Uterus (tissue), 3 donors: ENCODE measurements at regions not wholly inside any gene's neighbourhood (a gene's known extent, or its start where the extent isn't known, plus 50 kb on each side); places are given as distances from the start of the nearest gene placed in this dataset.

Experiments
- DNase-seq, 2 donors: peaks; one replicate each; pipeline ENCODE4 v3.0.0-alpha.2; 2019 to 2020
- H3K27ac ChIP-seq, 2 donors: fragments of 200-600 bp; sonication (generic); 1 replicate in 1 of 2; 2 replicates in 1 of 2; pipeline ENCODE4 v1.5.1; 2016 to 2018
- H3K27me3 ChIP-seq, 2 donors: fragments of 200-600 bp; sonication (generic); one replicate each; pipeline ENCODE4 v1.5.1; 2018 to 2019; ENCODE audit warnings: control low read depth in 1 of 2
- H3K36me3 ChIP-seq, 2 donors: fragments of 200-600 bp; sonication (generic); one replicate each; pipeline ENCODE4 v1.5.1; 2019; ENCODE audit warnings: control low read depth in 1 of 2
- H3K4me1 ChIP-seq, 2 donors: fragments of 200-600 bp; sonication (generic); one replicate each; pipeline ENCODE4 v1.5.1; 2018 to 2019; ENCODE audit warnings: control low read depth in 1 of 2
- H3K4me3 ChIP-seq, 2 donors: fragments of 200-600 bp; sonication (generic); 1 replicate in 1 of 2; 2 replicates in 1 of 2; pipeline ENCODE4 v1.5.1; 2018 to 2019; ENCODE audit warnings: mild to moderate bottlenecking in 1 of 2
- H3K9me3 ChIP-seq, 2 donors: fragments of 200-600 bp; sonication (generic); one replicate each; pipeline ENCODE4 v1.5.1; 2019; ENCODE audit warnings: control low read depth in 1 of 2
- POLR2A ChIP-seq, 2 donors: fragments of 450-650 bp; IDR thresholded peaks; one replicate each; pipeline ENCODE4 v1.6.1; 2016; ENCODE audit warnings: antibody characterized with exemption in 2 of 2, mild to moderate bottlenecking in 1 of 2, moderate library complexity in 1 of 2
- intact Hi-C: fragments of 100-400 bp; cut with DNase I; formaldehyde crosslinking; loops from one replicate; pipeline ENCODE4 v1.15.1; 2023; ENCODE audit warnings: low total_unique reads
- TF ChIP-seq, protein P1 (sequence below), 4 experiments: fragments of 200-600 bp in 2 of 4; fragments of 450-650 bp in 2 of 4; sonication (generic) in 2 of 4; IDR thresholded peaks; one replicate each; pipeline ENCODE4 v1.5.1; 2016 to 2019; ENCODE audit warnings: antibody characterized with exemption in 4 of 4, mild to moderate bottlenecking in 2 of 4, moderate library complexity in 1 of 4
- donor health status: DM: yes; HTN: yes; CAD: no.

DNA sequence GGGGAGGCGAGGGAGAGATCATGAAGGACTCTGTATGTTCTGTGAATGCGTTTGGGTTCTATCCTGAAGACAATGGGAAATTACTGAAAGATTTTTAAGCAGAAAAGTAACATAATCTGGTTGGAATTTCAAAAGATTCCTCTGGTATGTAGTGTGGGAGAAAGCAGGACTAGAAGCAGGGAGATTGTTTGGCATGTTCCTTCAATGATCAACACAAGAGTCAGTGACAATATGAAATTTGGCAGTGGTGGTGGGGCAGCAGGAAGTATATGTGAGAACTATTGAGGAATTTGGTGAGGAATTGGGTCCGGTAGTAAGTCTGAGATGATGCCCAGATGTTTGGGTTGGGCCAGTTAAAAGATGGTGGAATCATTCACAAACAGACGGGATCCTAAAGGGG, 348.7 kb downstream of the CD83 start:
- Histone ChIP-seq H3K4me1 (no peaks in the 10 kb centered on the region), H3K36me3 (no peaks in the 10 kb centered on the region), H3K27me3 (no peaks in the 10 kb centered on the region), H3K9me3 (no peaks in the 10 kb centered on the region), H3K4me3 (no peak overlapping the region), H3K27ac (no peak overlapping the region)
- TF ChIP-seq POLR2A (IDR thresholded peaks at IDR 0.05), result no peak
- TF ChIP-seq, protein P1, sequence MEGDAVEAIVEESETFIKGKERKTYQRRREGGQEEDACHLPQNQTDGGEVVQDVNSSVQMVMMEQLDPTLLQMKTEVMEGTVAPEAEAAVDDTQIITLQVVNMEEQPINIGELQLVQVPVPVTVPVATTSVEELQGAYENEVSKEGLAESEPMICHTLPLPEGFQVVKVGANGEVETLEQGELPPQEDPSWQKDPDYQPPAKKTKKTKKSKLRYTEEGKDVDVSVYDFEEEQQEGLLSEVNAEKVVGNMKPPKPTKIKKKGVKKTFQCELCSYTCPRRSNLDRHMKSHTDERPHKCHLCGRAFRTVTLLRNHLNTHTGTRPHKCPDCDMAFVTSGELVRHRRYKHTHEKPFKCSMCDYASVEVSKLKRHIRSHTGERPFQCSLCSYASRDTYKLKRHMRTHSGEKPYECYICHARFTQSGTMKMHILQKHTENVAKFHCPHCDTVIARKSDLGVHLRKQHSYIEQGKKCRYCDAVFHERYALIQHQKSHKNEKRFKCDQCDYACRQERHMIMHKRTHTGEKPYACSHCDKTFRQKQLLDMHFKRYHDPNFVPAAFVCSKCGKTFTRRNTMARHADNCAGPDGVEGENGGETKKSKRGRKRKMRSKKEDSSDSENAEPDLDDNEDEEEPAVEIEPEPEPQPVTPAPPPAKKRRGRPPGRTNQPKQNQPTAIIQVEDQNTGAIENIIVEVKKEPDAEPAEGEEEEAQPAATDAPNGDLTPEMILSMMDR (IDR thresholded peaks at IDR 0.05), result no peak
- DNase-seq, result no peak
- intact Hi-C loops, result no loop called here

DNA sequence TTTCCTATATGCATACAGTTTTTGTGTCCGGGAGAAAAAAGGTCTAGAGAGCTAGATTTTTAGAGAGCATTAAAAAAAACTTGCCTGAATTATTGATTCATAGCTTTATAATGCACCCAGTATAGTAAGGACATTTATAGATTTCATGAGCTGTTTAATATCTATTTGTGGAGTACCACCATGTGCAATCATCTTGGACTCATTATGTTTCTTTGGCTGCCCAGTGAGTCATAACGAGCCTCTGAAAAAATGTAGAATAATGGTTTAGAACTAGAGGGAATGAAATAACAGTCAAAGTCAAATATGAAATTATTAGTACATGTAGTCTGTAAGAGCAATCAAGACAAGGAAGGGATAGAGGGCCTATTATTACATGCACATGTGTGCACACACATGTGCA, 350.0 kb downstream of the CD83 start:
- intact Hi-C loops, result no loop called here
- no peak for TF ChIP-seq POLR2A (IDR thresholded peaks at IDR 0.05)
- TF ChIP-seq, protein P1 (IDR thresholded peaks at IDR 0.05), result no peak
- Histone ChIP-seq H3K27ac (no peak overlapping the region), H3K36me3 (no peaks in the 10 kb centered on the region), H3K4me3 (no peak overlapping the region), H3K27me3 (no peaks in the 10 kb centered on the region), H3K4me1 (no peaks in the 10 kb centered on the region), H3K9me3 (no peaks in the 10 kb centered on the region)
- no peak for DNase-seq

DNA sequence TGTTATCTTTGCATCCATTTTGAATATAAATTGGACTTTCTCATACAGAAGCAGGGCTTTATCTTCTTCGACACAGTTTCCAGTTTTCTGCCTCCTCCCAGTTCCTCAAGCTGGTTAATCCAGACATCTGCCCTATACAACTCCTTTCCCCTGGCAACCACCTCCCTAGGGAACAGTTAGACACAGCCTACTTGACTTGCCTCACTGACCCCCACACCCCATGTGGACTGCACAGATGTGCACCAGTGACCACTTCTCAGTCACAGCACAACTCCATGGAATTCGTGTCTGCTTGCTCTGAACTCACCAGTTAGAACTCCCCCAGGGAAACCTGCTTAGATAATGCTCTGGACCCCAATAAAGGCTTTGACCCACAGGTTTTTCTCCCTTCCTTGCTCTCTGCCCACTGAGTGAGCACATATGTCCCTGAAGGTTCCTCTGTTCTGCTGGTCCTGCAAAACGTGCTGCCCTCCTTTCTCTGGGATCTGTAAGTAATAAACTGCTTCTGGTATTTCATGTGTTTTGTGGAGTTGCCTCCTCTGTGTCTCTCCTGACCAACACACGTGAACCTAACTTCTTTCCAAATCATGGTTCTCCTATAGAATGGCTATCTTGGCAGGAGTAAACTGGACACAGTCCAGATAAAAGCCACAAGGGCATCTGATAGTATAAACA, 351.2 kb downstream of the CD83 start:
- no peaks in the 10 kb centered on the region for H3K36me3 ChIP-seq
- H3K27me3 ChIP-seq, result no peaks in the 10 kb centered on the region
- no peak overlapping the region for H3K27ac ChIP-seq
- no peaks in the 10 kb centered on the region for H3K4me1 ChIP-seq
- no peak for DNase-seq
- intact Hi-C loops, result no loop called here
- no peak overlapping the region for H3K4me3 ChIP-seq
- no peaks in the 10 kb centered on the region for H3K9me3 ChIP-seq
- no peak for TF ChIP-seq POLR2A (IDR thresholded peaks at IDR 0.05)
- TF ChIP-seq, protein P1 (IDR thresholded peaks at IDR 0.05), result no peak

DNA sequence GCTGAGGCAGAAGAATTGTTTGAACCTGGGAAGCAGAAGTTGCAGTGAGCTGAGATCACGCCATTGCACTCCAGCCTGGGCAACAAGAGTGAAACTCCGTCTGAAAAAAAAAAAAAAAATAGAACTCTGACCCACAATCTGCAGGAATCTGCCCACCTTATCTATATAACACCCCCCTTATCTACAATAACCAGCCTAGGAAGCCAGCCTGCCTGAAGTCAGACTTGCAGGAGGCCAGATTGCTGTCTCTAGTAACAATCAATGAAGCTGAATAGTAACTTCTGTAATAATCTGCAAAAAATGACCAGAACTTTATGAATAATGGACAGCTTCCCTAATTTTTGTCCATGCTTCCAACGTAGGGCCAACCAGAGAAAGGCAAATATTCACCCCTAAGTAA, 352.5 kb downstream of the CD83 start:
- no peaks in the 10 kb centered on the region for H3K9me3 ChIP-seq
- H3K4me1 ChIP-seq, result no peaks in the 10 kb centered on the region
- H3K27ac ChIP-seq, result no peak overlapping the region
- no peak for DNase-seq
- intact Hi-C loops, result no loop called here
- no peak for TF ChIP-seq POLR2A (IDR thresholded peaks at IDR 0.05)
- TF ChIP-seq, protein P1 (IDR thresholded peaks at IDR 0.05), result no peak
- no peaks in the 10 kb centered on the region for H3K27me3 ChIP-seq
- no peaks in the 10 kb centered on the region for H3K36me3 ChIP-seq
- no peak overlapping the region for H3K4me3 ChIP-seq

DNA sequence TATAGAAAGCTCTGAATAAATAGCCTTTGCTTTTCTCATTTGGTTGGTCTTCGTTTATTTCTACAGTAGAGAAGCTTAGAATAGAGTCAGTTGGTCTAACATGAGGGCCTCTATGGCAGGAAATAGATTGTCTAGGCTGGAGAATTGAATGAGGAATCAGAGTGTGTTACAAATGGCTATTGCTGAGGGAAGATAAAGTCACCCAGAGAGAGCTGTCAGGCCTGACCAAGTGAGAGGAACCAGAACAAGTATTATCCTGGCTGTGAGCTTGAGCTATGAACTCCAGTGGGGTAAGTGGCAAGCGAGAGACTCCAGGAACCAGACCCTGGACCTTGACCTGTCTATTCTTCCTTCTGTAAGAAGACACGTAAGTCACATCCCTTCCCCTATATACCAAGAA, 353.1 kb downstream of the CD83 start:
- TF ChIP-seq, protein P1 (IDR thresholded peaks at IDR 0.05), result no peak
- TF ChIP-seq POLR2A (IDR thresholded peaks at IDR 0.05), result no peak
- DNase-seq, result no peak
- H3K27me3 ChIP-seq, result no peaks in the 10 kb centered on the region
- intact Hi-C loops, result no loop called here
- H3K9me3 ChIP-seq, result no peaks in the 10 kb centered on the region
- no peaks in the 10 kb centered on the region for H3K4me1 ChIP-seq
- no peak overlapping the region for H3K4me3 ChIP-seq
- no peak overlapping the region for H3K27ac ChIP-seq
- no peaks in the 10 kb centered on the region for H3K36me3 ChIP-seq
